Erythroblast (primary cell): ENCODE measurements at regions not wholly inside any gene's neighbourhood (a gene's known extent, or its start where the extent isn't known, plus 50 kb on each side); places are given as distances from the start of the nearest gene placed in this dataset.

ENCODE experiments used
- DNase-seq, 2 experiments: peaks; one replicate each; lab custom pipeline; 2025; lab: John Stamatoyannopoulos, UW
- GATA1 ChIP-seq: IDR thresholded peaks from 2 replicates; pipeline ENCODE4 v1.6.1; 2011; ENCODE audit warnings: low read depth, mild to moderate bottlenecking, control low read depth, low read length, moderate library complexity
- POLR2A ChIP-seq: IDR thresholded peaks from 2 replicates; pipeline ENCODE4 v1.6.1; 2011; ENCODE audit warnings: mild to moderate bottlenecking, low read length

GRCh38 chr12:87165733-87166375 lies 863.3 kb downstream of the C12orf50 start:
- TF ChIP-seq POLR2A (no peak), GATA1 (no peak)

GRCh38 chr12:87163122-87163521 lies 866.1 kb downstream of the C12orf50 start:
- DNase-seq, result no peak
- TF ChIP-seq GATA1 (no peak), POLR2A (no peak)

More at GRCh38 chr12:87165733-87166375, 863.3 kb downstream of the C12orf50 start:
- no peak for DNase-seq

GRCh38 chr12:87160848-87161601 lies 868.2 kb downstream of the C12orf50 start:
- no peak for TF ChIP-seq GATA1
- TF ChIP-seq POLR2A, result no peak
- DNase-seq, result no peak

GRCh38 chr12:87157791-87158190 lies 871.4 kb downstream of the C12orf50 start:
- no peak for DNase-seq
- TF ChIP-seq GATA1 (no peak), POLR2A (no peak)

- DNase-seq, result no peak
- TF ChIP-seq POLR2A (no peak), GATA1 (no peak)
Measured at GRCh38 chr12:87155621-87156020, 873.6 kb downstream of the C12orf50 start.

- TF ChIP-seq POLR2A, result no peak
- no peak for TF ChIP-seq GATA1
- DNase-seq, result no peak
Measured at GRCh38 chr12:87152841-87153528, 876.2 kb downstream of the C12orf50 start.

GRCh38 chr12:87152075-87152474 lies 877.1 kb downstream of the C12orf50 start:
- DNase-seq, result no peak
- TF ChIP-seq POLR2A (no peak), GATA1 (no peak)

GRCh38 chr12:87150969-87151662 lies 878.1 kb downstream of the C12orf50 start:
- no peak for DNase-seq

GRCh38 chr12:87142342-87142741 lies 886.2 kb upstream of the MGAT4C start:
- DNase-seq, result no peak
- TF ChIP-seq POLR2A (no peak), GATA1 (no peak)

More at GRCh38 chr12:87150969-87151662, 878.1 kb downstream of the C12orf50 start:
- TF ChIP-seq POLR2A (no peak), GATA1 (no peak)

- TF ChIP-seq GATA1 (no peak), POLR2A (no peak)
- DNase-seq, result no peak
Measured at GRCh38 chr12:87141091-87141490, 884.9 kb upstream of the MGAT4C start.

GRCh38 chr12:87140262-87140661 lies 884.1 kb upstream of the MGAT4C start:
- DNase-seq, result no peak
- TF ChIP-seq GATA1, result no peak

GRCh38 chr12:87137220-87137619 lies 881.0 kb upstream of the MGAT4C start:
- TF ChIP-seq GATA1 (no peak), POLR2A (no peak)
- DNase-seq, result no peak

GRCh38 chr12:87136330-87136976 lies 880.3 kb upstream of the MGAT4C start:
- DNase-seq, result no peak
- TF ChIP-seq GATA1, result no peak
- no peak for TF ChIP-seq POLR2A

- DNase-seq, result no peak
- TF ChIP-seq POLR2A (no peak), GATA1 (no peak)
Measured at GRCh38 chr12:87127272-87127671, 871.1 kb upstream of the MGAT4C start.
